A673 (cell line): ENCODE measurements at regions not wholly inside any gene's neighbourhood (a gene's known extent, or its start where the extent isn't known, plus 50 kb on each side); places are given as distances from the start of the nearest gene placed in this dataset.

ENCODE experiments used
- BruUV-seq: library from RNA; stranded (reverse); fragments of 400-500 nt; replicated peaks from 2 replicates; lab custom pipeline; 2021; lab: Mats Ljungman, UMichigan
- CTCF ChIA-PET: fragments of 300-600 bp; sonication (Branson Sonifier 250); formaldehyde crosslinking; loops from one replicate; lab custom pipeline; 2022; ENCODE audit warnings: antibody characterized with exemption; lab: Charles Lee
- POLR2A ChIA-PET: fragments of 300-600 bp; sonication (Branson Sonifier 250); formaldehyde crosslinking; loops from one replicate; lab custom pipeline; 2022; ENCODE audit warnings: antibody characterized with exemption; ENCODE audit not compliant: low non-redundant PET; lab: Charles Lee
- DNase-seq: peaks from one replicate; pipeline ENCODE4 v3.0.0-alpha.2; 2015; ENCODE audit warnings: low spot score
- H3K27ac ChIP-seq: fragments of 200-600 bp; sonication (generic); 2 replicates; pipeline ENCODE4 v1.5.1; 2016; ENCODE audit warnings: mixed run types, low read depth, mild to moderate bottlenecking, mixed read lengths, antibody characterized with exemption, low read length; ENCODE audit not compliant: poor library complexity, severe bottlenecking
- H3K27me3 ChIP-seq: fragments of 200-600 bp; sonication (generic); replicated peaks from 2 replicates; pipeline ENCODE4 v1.6.1; 2017; ENCODE audit warnings: mixed run types, low read depth, mild to moderate bottlenecking, mixed read lengths, antibody characterized with exemption, low read length; ENCODE audit not compliant: insufficient read depth, poor library complexity
- H3K36me3 ChIP-seq: fragments of 200-600 bp; sonication (generic); 2 replicates; pipeline ENCODE4 v1.6.1; 2016; ENCODE audit warnings: mixed run types, mild to moderate bottlenecking, mixed read lengths, antibody characterized with exemption, low read length; ENCODE audit not compliant: insufficient read depth, poor library complexity, severe bottlenecking
- H3K4me1 ChIP-seq: fragments of 200-600 bp; sonication (generic); 2 replicates; pipeline ENCODE4 v1.6.1; 2017; ENCODE audit warnings: mixed run types, mild to moderate bottlenecking, mixed read lengths, antibody characterized with exemption, low read length; ENCODE audit not compliant: insufficient read depth, poor library complexity, severe bottlenecking
- H3K4me3 ChIP-seq: fragments of 200-600 bp; sonication (generic); 2 replicates; pipeline ENCODE4 v1.5.1; 2016; ENCODE audit warnings: low read depth, mixed run types, mild to moderate bottlenecking, mixed read lengths, low read length; ENCODE audit not compliant: poor library complexity, severe bottlenecking
- H3K9me3 ChIP-seq: fragments of 200-600 bp; sonication (generic); 2 replicates; pipeline ENCODE4 v1.6.1; 2016; ENCODE audit warnings: mixed run types, low read depth, mild to moderate bottlenecking, mixed read lengths, antibody characterized with exemption, low read length; ENCODE audit not compliant: poor library complexity, severe bottlenecking
- EZH2 ChIP-seq: fragments of 200-600 bp; sonication (generic); IDR thresholded peaks from 2 replicates; pipeline ENCODE4 v1.6.1; 2017; ENCODE audit warnings: borderline replicate concordance, low read depth, mild to moderate bottlenecking, mixed read lengths, antibody characterized with exemption, low read length; ENCODE audit not compliant: poor library complexity, severe bottlenecking
- intact Hi-C: fragments of 100-400 bp; cut with micrococcal nuclease; formaldehyde crosslinking; loops from one replicate; pipeline ENCODE4 v1.10.0; 2022; ENCODE audit not compliant: unreplicated experiment
- TF ChIP-seq, protein P1 (sequence below): fragments of 300-800, 200-600 bp; sonication (generic); conservative IDR thresholded peaks from 2 replicates; pipeline ENCODE4 v1.5.1; 2017; ENCODE audit warnings: low read depth, mild to moderate bottlenecking, antibody characterized with exemption, low read length, moderate library complexity, mixed read lengths

DNA sequence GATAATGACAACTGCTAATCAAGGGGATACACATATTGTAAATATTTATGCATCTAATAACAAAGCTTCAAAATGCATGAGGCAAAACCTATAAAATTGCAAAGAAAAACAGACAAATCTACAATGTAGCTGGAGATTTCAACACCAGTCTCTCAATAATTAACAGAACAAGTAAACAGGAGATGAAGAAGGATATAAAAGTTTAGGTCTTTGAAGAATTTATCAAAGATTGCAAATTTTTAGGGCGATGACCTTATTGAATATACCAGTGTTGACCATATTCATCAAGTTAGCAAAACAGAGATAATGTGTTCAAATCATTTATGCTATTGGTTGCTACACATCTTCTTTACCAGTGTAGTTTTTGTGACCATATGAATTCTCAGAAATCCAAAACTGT lies 237.8 kb upstream of the SGK1 start:
- CTCF ChIA-PET, result no interaction called here
- POLR2A ChIA-PET, result no interaction called here

DNA sequence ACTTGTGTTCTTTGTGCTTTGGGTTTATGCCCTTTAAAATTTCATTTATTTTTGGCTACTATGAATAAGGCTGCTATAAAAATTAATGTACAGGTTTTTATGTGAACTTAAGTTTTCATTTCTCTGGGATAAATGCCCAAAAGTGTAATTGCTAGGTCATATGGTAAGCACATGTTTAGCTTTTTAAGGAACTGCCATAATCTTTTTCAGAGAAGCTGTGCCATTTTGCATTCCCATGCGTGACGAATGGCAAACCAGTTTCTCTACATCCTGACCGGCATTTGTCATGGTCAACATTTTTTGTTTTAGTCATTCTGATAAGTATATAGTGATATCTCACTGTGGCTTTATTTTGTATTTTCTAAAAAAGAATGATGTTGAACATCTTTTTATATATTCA lies 236.0 kb upstream of the SGK1 start:
- BruUV-seq, result no TSS peak
- Histone ChIP-seq H3K27ac (no peak overlapping the region), H3K36me3 (no peaks in the 10 kb centered on the region), H3K27me3 (no peaks in the 10 kb centered on the region), H3K4me1 (peaks cover 3% of the 10 kb centered on the region), H3K9me3 (no peaks in the 10 kb centered on the region), H3K4me3 (no peak overlapping the region)
- ChIA-PET POLR2A (no interaction called here), CTCF (no interaction called here)
- no peak for DNase-seq
- TF ChIP-seq EZH2, result no peak
- TF ChIP-seq, protein P1, sequence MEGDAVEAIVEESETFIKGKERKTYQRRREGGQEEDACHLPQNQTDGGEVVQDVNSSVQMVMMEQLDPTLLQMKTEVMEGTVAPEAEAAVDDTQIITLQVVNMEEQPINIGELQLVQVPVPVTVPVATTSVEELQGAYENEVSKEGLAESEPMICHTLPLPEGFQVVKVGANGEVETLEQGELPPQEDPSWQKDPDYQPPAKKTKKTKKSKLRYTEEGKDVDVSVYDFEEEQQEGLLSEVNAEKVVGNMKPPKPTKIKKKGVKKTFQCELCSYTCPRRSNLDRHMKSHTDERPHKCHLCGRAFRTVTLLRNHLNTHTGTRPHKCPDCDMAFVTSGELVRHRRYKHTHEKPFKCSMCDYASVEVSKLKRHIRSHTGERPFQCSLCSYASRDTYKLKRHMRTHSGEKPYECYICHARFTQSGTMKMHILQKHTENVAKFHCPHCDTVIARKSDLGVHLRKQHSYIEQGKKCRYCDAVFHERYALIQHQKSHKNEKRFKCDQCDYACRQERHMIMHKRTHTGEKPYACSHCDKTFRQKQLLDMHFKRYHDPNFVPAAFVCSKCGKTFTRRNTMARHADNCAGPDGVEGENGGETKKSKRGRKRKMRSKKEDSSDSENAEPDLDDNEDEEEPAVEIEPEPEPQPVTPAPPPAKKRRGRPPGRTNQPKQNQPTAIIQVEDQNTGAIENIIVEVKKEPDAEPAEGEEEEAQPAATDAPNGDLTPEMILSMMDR, result no peak
- intact Hi-C loops, result no loop called here

More for the DNA sequence above, 237.8 kb upstream of the SGK1 start:
- DNase-seq, result no peak
- H3K36me3 ChIP-seq, result no peaks in the 10 kb centered on the region
- H3K27ac ChIP-seq, result no peak overlapping the region
- intact Hi-C loops, result no loop called here
- H3K4me3 ChIP-seq, result no peak overlapping the region
- H3K9me3 ChIP-seq, result no peaks in the 10 kb centered on the region
- no peaks in the 10 kb centered on the region for H3K27me3 ChIP-seq
- no peaks in the 10 kb centered on the region for H3K4me1 ChIP-seq
- no peak for TF ChIP-seq EZH2
- TF ChIP-seq, protein P1, result no peak
- no TSS peak for BruUV-seq

DNA sequence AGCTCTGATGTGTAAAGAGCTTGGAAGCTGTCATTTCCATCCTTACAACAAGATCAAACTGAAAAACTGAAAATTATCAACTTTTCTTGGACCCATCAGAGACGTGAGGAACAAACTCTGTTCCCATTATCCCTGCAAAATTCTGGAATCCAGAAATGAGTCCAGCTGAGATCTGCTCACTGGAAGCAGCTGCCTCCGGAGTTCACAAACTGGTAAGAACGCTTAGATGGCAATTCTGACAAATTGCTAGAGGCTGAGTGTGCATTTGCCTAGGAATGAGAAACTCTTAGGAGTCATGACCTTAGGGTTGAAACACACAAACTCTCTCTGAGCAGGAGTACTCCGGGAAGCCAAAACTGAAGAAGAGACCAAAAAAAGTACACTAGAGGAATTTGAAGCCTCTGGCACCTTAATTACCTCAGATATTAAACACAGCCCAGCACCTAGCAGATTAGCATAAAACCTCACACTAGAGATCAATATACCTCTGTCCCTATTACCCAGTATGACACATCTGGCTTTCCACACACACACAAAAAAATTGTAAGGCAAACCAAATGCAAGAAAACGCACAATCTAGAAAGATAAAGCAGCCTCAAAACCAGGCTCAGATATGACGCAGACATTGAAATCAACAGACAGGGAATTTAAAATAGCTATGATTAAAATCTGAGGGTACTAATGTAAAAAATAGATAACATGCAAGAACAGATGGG lies 233.5 kb upstream of the SGK1 start:
- Histone ChIP-seq H3K27me3 (no peaks in the 10 kb centered on the region), H3K4me3 (no peak overlapping the region), H3K9me3 (no peaks in the 10 kb centered on the region), H3K4me1 (peaks cover 8% of the 10 kb centered on the region), H3K27ac (no peak overlapping the region), H3K36me3 (no peaks in the 10 kb centered on the region)
- DNase-seq, result no peak
- BruUV-seq, result no TSS peak
- POLR2A ChIA-PET, result no interaction called here
- no peak for TF ChIP-seq EZH2
- TF ChIP-seq, protein P1, result no peak
- CTCF ChIA-PET, result no interaction called here
- intact Hi-C loops, result no loop called here
